K562 (cell line): ENCODE measurements at regions not wholly inside any gene's neighbourhood (a gene's known extent, or its start where the extent isn't known, plus 50 kb on each side); places are given as distances from the start of the nearest gene placed in this dataset.
A peak's percentile ranks its signal among the peaks of the same experiment; 100 is the strongest.

ENCODE experiments used
- CREM ChIP-seq: IDR thresholded peaks from 2 replicates; pipeline ENCODE4 v1.6.1; 2014; ENCODE audit warnings: antibody characterized with exemption, low read depth
- CTBP1 ChIP-seq: fragments of 450-650 bp; IDR thresholded peaks from 2 replicates; pipeline ENCODE4 v1.6.1; 2016; ENCODE audit warnings: borderline replicate concordance
- DMBX1 ChIP-seq: fragments of 250-450 bp; sonication (Bioruptor Pico); IDR thresholded peaks from 2 replicates; pipeline ENCODE4 v1.8.0; 2022; ENCODE audit warnings: inconsistent platforms, mild to moderate bottlenecking, moderate library complexity, borderline replicate concordance
- EP300 ChIP-seq: IDR thresholded peaks from 2 replicates; pipeline ENCODE4 v1.6.1; 2012; ENCODE audit warnings: low read length, improper control_type of control experiment
- FOXM1 ChIP-seq, 2 experiments: fragments of 450-650 bp in 1 of 2; sonication (generic) in 1 of 2; formaldehyde crosslinking in 1 of 2; IDR thresholded peaks; 2 replicates each; pipeline versions ENCODE4 v1.6.1 to v1.9.0; 2017 to 2022; ENCODE audit warnings: low read depth in 2 of 2, mild to moderate bottlenecking in 2 of 2, missing genetic modification reagents in 1 of 2, moderate library complexity in 1 of 2
- MAFG ChIP-seq: fragments of 450-650 bp; conservative IDR thresholded peaks from 2 replicates; pipeline ENCODE4 v1.6.1; 2016; ENCODE audit warnings: missing genetic modification characterization, missing compliant biosample characterization
- MYNN ChIP-seq, 2 experiments: sonication (generic); formaldehyde crosslinking in 1 of 2; IDR thresholded peaks; 2 replicates each; pipeline versions ENCODE4 v1.5.0 to v1.6.1; 2016 to 2020; ENCODE audit warnings: antibody characterized with exemption in 1 of 2, missing genetic modification reagents in 1 of 2
- NR3C1 ChIP-seq: sonication (generic); formaldehyde crosslinking; IDR thresholded peaks from 2 replicates; pipeline ENCODE4 v1.8.1; 2022; ENCODE audit warnings: missing genetic modification reagents
- ZNF124 ChIP-seq: sonication (generic); formaldehyde crosslinking; IDR thresholded peaks from 2 replicates; pipeline ENCODE4 v1.8.1; 2022; ENCODE audit warnings: missing genetic modification reagents
- ZNF507 ChIP-seq: conservative IDR thresholded peaks from 2 replicates; pipeline ENCODE4 v1.6.1; 2017; ENCODE audit warnings: missing genetic modification characterization, missing compliant biosample characterization
- ZNF766 ChIP-seq: fragments of 200-800 bp; sonication (Bioruptor generic); conservative IDR thresholded peaks from 2 replicates; pipeline ENCODE4 v1.6.1; 2016; ENCODE audit warnings: missing genetic modification characterization, missing compliant biosample characterization
- TF ChIP-seq, protein P1 (sequence below): fragments of 450-650 bp; formaldehyde crosslinking; IDR thresholded peaks from 2 replicates; pipeline ENCODE4 v1.4.0; 2022; ENCODE audit warnings: missing genetic modification characterization
- TF ChIP-seq, protein P2 (sequence below): sonication (generic); IDR thresholded peaks from 2 replicates; pipeline ENCODE4 v1.6.1; 2016
- TF ChIP-seq, protein P3 (sequence below), 2 experiments: IDR thresholded peaks in 1 of 2; conservative IDR thresholded peaks in 1 of 2; 2 replicates each; pipeline ENCODE4 v1.6.1; 2016; ENCODE audit warnings: low read depth in 2 of 2, mild to moderate bottlenecking in 1 of 2, missing compliant biosample characterization in 1 of 2, missing genetic modification characterization in 1 of 2, moderate library complexity in 1 of 2
- TF ChIP-seq, protein P4 (sequence below): fragments of 450-650 bp; IDR thresholded peaks from 2 replicates; pipeline ENCODE4 v1.7.1; 2018; ENCODE audit warnings: mild to moderate bottlenecking, low read depth; ENCODE audit not compliant: partially characterized antibody
- TF ChIP-seq, protein P5 (sequence below): fragments of 250-450 bp; sonication (Bioruptor Pico); IDR thresholded peaks from 2 replicates; pipeline ENCODE4 v1.8.0; 2021; ENCODE audit warnings: moderate library complexity, mild to moderate bottlenecking, inconsistent platforms
- TF ChIP-seq, protein P6 (sequence below): fragments of 250-450 bp; sonication (Bioruptor Pico); IDR thresholded peaks from 2 replicates; pipeline ENCODE4 v1.6.1; 2021; ENCODE audit warnings: mild to moderate bottlenecking

DNA sequence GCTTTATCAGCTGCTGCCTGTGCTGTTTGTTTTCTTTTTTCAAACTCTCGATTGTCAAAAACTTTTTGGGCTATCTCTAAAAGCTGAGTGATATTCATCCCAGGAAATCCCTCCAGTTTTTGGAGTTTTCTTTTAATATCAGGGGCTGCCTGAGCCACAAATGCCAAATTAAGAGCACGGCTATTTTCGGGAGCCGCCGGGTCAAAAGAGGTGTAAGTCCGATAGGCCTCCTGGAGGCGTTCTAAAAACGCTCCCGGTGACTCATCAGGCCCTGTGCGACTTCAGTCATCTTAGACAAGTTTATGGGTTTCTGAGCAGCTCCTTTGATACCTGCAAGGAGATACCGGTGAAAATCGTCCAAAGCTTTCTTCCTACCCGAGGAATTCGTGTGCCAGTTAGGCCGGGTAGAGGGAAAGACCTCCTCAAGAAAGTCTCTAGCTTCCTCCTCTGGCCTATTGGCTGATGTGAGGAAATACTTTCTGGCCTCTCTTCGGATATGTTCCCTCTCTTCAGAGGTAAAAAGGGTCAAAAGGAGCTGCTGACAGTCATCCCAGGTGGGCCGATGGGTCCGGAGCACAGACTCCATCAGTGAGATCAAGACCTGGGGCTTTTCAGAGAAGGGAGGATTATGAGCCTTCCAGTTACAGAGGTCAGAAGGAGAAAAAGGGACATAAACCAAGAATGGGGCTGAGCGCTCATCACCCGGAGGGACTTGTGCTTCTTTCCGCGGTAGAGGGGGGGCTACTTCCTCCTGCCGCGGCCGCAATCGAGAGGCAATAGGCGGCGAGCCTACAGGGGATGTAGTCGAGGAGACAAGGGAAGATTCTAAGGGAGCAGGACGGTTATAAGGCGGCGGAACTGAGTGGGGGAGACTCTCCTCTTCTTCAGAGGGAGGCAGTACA lies 151.1 kb downstream of the TRIM27 start (continued):
- TF ChIP-seq, protein P1, sequence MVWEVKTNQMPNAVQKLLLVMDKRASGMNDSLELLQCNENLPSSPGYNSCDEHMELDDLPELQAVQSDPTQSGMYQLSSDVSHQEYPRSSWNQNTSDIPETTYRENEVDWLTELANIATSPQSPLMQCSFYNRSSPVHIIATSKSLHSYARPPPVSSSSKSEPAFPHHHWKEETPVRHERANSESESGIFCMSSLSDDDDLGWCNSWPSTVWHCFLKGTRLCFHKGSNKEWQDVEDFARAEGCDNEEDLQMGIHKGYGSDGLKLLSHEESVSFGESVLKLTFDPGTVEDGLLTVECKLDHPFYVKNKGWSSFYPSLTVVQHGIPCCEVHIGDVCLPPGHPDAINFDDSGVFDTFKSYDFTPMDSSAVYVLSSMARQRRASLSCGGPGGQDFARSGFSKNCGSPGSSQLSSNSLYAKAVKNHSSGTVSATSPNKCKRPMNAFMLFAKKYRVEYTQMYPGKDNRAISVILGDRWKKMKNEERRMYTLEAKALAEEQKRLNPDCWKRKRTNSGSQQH: no peak
- TF ChIP-seq, protein P2, sequence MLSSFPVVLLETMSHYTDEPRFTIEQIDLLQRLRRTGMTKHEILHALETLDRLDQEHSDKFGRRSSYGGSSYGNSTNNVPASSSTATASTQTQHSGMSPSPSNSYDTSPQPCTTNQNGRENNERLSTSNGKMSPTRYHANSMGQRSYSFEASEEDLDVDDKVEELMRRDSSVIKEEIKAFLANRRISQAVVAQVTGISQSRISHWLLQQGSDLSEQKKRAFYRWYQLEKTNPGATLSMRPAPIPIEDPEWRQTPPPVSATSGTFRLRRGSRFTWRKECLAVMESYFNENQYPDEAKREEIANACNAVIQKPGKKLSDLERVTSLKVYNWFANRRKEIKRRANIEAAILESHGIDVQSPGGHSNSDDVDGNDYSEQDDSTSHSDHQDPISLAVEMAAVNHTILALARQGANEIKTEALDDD: peak; percentile 75
- TF ChIP-seq EP300: peak; percentile 47; the same call in 1 of the 2 replicates
- TF ChIP-seq MYNN (IDR thresholded peaks at IDR 0.05): peak; percentile 99
- peak; percentile 85; the same call in 1 of the 2 replicates for TF ChIP-seq MYNN (CRISPR knock-in tag; IDR thresholded peaks at IDR 0.05)
- TF ChIP-seq, protein P3, sequence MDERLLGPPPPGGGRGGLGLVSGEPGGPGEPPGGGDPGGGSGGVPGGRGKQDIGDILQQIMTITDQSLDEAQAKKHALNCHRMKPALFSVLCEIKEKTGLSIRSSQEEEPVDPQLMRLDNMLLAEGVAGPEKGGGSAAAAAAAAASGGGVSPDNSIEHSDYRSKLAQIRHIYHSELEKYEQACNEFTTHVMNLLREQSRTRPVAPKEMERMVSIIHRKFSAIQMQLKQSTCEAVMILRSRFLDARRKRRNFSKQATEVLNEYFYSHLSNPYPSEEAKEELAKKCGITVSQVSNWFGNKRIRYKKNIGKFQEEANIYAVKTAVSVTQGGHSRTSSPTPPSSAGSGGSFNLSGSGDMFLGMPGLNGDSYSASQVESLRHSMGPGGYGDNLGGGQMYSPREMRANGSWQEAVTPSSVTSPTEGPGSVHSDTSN (CRISPR knock-in tag; IDR thresholded peaks at IDR 0.05; ENCODE audit: low read depth): no peak
- TF ChIP-seq, protein P3 (tag; conservative IDR thresholded peaks at IDR 0.05; ENCODE audit: low read depth): peak; percentile 44; the same call in 1 of the 2 replicates
- TF ChIP-seq ZNF507 (tag): no peak
- TF ChIP-seq, protein P4, sequence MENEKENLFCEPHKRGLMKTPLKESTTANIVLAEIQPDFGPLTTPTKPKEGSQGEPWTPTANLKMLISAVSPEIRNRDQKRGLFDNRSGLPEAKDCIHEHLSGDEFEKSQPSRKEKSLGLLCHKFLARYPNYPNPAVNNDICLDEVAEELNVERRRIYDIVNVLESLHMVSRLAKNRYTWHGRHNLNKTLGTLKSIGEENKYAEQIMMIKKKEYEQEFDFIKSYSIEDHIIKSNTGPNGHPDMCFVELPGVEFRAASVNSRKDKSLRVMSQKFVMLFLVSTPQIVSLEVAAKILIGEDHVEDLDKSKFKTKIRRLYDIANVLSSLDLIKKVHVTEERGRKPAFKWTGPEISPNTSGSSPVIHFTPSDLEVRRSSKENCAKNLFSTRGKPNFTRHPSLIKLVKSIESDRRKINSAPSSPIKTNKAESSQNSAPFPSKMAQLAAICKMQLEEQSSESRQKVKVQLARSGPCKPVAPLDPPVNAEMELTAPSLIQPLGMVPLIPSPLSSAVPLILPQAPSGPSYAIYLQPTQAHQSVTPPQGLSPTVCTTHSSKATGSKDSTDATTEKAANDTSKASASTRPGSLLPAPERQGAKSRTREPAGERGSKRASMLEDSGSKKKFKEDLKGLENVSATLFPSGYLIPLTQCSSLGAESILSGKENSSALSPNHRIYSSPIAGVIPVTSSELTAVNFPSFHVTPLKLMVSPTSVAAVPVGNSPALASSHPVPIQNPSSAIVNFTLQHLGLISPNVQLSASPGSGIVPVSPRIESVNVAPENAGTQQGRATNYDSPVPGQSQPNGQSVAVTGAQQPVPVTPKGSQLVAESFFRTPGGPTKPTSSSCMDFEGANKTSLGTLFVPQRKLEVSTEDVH: no peak
- TF ChIP-seq CTBP1: peak; percentile 27; the same call in 1 of the 2 replicates
- TF ChIP-seq, protein P5, sequence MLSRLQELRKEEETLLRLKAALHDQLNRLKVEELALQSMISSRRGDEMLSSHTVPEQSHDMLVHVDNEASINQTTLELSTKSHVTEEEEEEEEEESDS (CRISPR knock-in tag): no peak
- no peak for TF ChIP-seq ZNF766
- 0 out of 2 replicates have a peak, but pooled peaks have one; percentile 38 for TF ChIP-seq FOXM1 (IDR thresholded peaks at IDR 0.05; ENCODE audit: low read depth)
- TF ChIP-seq FOXM1 (CRISPR knock-in tag; IDR thresholded peaks at IDR 0.05; ENCODE audit: low read depth): no peak
- TF ChIP-seq, protein P6, sequence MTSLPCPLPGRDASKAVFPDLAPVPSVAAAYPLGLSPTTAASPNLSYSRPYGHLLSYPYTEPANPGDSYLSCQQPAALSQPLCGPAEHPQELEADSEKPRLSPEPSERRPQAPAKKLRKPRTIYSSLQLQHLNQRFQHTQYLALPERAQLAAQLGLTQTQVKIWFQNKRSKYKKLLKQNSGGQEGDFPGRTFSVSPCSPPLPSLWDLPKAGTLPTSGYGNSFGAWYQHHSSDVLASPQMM (CRISPR knock-in tag): no peak
- no peak for TF ChIP-seq DMBX1 (CRISPR knock-in tag)
- TF ChIP-seq ZNF124 (CRISPR knock-in tag): no peak
- TF ChIP-seq CREM: peak; percentile 42; the same call in 1 of the 2 replicates
- 0 out of 2 replicates have a peak, but pooled peaks have one; percentile 27 for TF ChIP-seq MAFG (tag)
- TF ChIP-seq NR3C1 (CRISPR knock-in tag): no peak
